GM13976 (cell line): ENCODE measurements at regions not wholly inside any gene's neighbourhood (a gene's known extent, or its start where the extent isn't known, plus 50 kb on each side); places are given as distances from the start of the nearest gene placed in this dataset.
A peak's percentile ranks its signal among the peaks of the same experiment; 100 is the strongest.

ENCODE experiments used
- DNase-seq: peaks from one replicate; pipeline ENCODE4 v3.0.0; 2012; ENCODE audit warnings: low spot score
- in situ Hi-C: fragments of 300-500 bp; cut with MboI; formaldehyde crosslinking; loops from one replicate; pipeline ENCODE4 v1.12.0; 2022; ENCODE audit warnings: low sequenced_read_pairs, mixed read lengths, inconsistent platforms; ENCODE audit not compliant: unreplicated experiment
- TF ChIP-seq, protein P1 (sequence below): IDR thresholded peaks from 2 replicates; pipeline ENCODE4 v1.5.1; 2012; ENCODE audit warnings: borderline replicate concordance, mild to moderate bottlenecking; ENCODE audit not compliant: insufficient read depth; ENCODE audit errors: extremely low read depth, missing control alignments, control extremely low read depth

DNA sequence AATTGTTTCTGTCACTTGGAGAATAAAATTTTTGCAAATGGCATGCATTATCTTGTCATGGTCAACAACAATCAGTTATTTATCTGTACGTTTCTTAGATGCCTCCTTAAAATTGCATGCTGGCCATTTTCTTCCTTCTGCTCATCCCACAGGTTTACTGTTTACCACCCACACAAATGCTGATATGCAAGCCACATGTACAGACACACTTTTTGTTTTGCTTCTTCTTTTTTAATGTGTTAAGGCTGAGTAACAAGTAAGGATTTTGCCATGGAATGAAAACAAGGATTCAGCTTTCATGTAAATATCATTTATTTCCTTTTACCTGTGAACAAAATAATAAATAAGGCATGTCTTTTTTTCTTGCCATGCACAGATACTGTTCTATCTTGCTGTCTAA lies 1077.1 kb upstream of the ZEB2 start:
- TF ChIP-seq, protein P1, sequence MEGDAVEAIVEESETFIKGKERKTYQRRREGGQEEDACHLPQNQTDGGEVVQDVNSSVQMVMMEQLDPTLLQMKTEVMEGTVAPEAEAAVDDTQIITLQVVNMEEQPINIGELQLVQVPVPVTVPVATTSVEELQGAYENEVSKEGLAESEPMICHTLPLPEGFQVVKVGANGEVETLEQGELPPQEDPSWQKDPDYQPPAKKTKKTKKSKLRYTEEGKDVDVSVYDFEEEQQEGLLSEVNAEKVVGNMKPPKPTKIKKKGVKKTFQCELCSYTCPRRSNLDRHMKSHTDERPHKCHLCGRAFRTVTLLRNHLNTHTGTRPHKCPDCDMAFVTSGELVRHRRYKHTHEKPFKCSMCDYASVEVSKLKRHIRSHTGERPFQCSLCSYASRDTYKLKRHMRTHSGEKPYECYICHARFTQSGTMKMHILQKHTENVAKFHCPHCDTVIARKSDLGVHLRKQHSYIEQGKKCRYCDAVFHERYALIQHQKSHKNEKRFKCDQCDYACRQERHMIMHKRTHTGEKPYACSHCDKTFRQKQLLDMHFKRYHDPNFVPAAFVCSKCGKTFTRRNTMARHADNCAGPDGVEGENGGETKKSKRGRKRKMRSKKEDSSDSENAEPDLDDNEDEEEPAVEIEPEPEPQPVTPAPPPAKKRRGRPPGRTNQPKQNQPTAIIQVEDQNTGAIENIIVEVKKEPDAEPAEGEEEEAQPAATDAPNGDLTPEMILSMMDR = no peak
- no peak for DNase-seq
- in situ Hi-C loops = no loop called here

DNA sequence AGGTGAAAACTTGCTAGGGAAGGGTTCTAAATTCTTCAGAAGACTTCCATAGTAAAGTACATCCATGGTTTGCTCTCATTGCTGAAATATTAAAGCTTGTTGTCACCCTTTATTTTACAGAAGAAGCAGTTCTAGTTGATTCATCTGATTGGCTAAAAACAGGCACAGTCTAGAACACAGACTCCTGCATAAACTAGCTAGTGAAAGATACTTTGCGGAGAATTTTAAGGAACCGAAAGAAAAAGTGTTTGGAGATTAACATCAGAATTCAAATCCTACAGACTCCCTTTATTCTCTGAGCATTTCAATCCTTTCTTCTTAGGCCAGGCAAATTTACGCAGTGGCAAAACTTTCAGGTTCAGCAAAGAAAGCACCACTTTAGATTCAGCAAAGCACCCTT lies 1076.5 kb upstream of the ZEB2 start:
- in situ Hi-C loops = no loop called here
- TF ChIP-seq, protein P1 = no peak
- DNase-seq = no peak

DNA sequence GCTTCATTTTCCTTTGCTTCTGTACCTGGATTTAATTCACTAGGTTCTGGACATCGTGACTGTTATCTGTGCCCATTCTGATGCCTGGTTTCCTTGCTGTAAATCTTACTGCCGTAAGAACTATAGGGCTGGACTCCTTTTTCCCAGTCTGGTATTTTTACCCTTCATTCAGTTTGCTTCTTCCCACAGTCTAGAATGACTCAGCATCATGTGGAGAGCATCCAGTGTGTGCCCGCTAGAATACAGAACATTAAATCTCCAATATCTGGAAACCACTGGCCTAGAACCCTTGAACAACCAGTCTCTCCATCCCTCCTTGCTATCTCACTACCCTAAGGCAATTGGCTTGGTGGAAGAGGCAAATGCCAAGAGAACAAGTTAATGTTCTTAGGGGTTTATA lies 1075.4 kb upstream of the ZEB2 start:
- TF ChIP-seq, protein P1 = no peak
- in situ Hi-C loops = no loop called here
- DNase-seq = no peak

DNA sequence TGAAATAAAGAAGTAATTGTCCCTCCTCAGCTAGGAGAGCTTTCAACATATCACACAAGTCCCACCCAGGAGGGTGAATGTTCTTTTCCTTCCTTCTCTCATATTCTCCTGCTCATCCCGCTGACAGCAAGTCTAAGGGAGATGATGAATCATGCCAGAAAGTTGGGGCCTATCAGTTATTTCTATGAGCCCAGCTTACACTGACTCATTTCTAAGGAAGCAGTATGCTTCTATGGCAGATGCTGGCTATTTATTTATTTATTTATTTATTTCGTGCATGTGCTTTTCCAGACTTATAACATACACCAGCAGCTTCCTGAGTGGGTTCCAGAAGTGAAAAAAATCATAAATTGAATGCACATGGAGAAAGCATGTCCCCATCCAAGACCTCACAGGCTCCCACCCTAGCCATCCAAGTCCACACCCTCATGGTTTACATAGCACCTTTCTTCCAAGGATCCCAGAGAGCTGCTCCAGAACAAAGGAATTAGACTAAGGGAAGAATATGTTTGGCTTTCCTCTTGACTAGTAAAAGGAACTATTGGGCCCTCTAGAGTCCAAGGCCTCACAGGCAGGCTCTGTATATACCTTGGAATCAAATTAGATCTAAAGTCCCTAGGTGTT lies 1074.2 kb upstream of the ZEB2 start:
- TF ChIP-seq, protein P1 = no peak
- in situ Hi-C loops = no loop called here
- no peak for DNase-seq

DNA sequence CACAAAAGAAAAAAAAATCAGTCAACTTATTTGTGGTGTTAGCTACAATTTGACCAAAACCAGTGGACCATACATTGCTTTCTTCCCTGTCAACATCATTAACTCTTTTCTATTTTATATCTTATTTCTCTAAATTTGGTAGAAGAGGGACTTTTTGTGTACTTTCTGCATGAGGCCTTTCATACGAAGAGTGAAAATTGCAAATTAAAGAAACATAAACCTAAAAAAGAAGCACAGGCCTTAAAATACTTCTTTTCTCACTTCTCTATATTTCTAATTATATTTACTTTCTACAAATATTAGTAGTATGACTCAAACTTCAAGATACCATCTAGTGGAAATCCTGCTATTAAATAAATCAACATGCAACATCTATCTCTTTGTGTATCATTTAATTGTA lies 1073.4 kb upstream of the ZEB2 start:
- in situ Hi-C loops = no loop called here
- TF ChIP-seq, protein P1 = no peak
- DNase-seq = peak; percentile 6

DNA sequence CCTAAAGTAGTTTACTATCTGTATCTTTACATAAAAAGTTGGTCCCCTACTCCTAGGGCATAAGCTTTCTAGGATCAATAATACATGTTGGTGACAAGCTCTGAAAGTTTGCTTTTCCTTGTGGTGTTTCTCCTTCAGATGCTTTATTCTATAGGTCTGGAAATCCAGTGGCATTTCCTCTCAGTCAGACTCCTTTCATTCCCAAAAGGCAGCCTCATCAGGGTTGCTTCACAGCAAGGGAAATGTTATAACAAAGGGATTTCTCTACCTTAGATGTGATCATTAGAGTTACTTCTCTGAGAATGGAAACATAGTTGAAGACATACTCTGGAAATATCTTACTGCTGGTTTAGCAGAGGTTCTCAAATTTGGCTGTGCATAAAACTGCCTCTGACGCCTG lies 1072.4 kb upstream of the ZEB2 start:
- TF ChIP-seq, protein P1 = no peak
- DNase-seq = no peak
- in situ Hi-C loops = no loop called here

DNA sequence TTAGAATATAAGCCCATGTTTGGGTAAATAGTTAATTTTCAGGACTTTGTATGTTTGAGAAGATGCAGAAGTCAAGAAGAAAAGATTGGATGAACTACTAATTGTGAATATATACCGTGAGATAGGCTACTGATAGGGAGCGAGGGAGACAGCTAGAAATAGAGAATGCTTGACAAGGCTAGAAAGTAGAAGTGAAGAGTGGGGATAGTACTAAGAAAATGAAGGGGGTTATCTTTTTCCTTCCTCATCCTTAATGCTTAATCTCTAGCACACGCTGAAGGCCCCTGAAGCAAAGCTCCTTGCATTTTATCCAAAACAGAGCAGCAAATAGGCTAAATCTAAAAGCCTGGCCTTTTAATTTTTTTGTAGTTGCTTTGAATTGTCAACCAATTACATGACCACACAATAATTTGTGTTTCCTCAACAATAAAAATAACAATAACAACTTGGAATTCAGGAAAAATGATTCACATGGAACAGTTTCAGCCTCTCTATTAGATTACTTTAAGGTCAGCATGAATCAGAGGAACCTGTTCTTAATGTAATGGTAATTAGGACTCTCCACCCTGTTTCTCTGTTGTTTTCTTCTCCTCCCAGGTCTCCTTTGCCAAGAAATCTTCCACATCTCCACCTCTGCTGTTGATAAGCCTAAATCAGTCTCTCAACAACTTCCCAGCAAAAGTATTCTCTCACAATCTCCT lies 1071.3 kb upstream of the ZEB2 start:
- DNase-seq = no peak
- TF ChIP-seq, protein P1 = no peak
- in situ Hi-C loops = no loop called here
